Transverse colon (tissue), 4 donors: ENCODE measurements at regions not wholly inside any gene's neighbourhood (a gene's known extent, or its start where the extent isn't known, plus 50 kb on each side); places are given as distances from the start of the nearest gene placed in this dataset.

Source experiments
- DNase-seq: peaks from one replicate; pipeline ENCODE4 v3.0.0-alpha.2; 2019
- H3K27ac ChIP-seq, 4 donors: fragments of 200-600 bp; sonication (generic); 2 replicates each; pipeline ENCODE4 v1.5.1; 2016 to 2018; ENCODE audit warnings: inconsistent platforms in 4 of 4
- H3K27me3 ChIP-seq: fragments of 200-600 bp; sonication (generic); 2 replicates; pipeline ENCODE4 v1.5.1; 2017; ENCODE audit warnings: inconsistent platforms
- H3K36me3 ChIP-seq, 4 donors: fragments of 200-600 bp; sonication (generic); 2 replicates each; pipeline ENCODE4 v1.5.1; 2017 to 2019; ENCODE audit warnings: inconsistent platforms in 4 of 4
- H3K4me1 ChIP-seq, 4 donors: fragments of 200-600 bp; sonication (generic); 2 replicates each; pipeline ENCODE4 v1.5.1; 2017 to 2020; ENCODE audit warnings: inconsistent platforms in 4 of 4
- H3K4me3 ChIP-seq, 4 donors: fragments of 200-600 bp; sonication (generic); 1 replicate in 1 of 4; 2 replicates in 3 of 4; pipeline versions ENCODE4 v1.5.1 to v1.6.1; 2017 to 2019; ENCODE audit warnings: inconsistent platforms in 4 of 4
- H3K9me3 ChIP-seq, 2 donors: fragments of 200-600 bp; sonication (generic); 2 replicates each; pipeline ENCODE4 v1.5.1; 2017 to 2019; ENCODE audit warnings: inconsistent platforms in 2 of 2
- EP300 ChIP-seq: sonication (generic); formaldehyde crosslinking; IDR thresholded peaks from one replicate; pipeline ENCODE4 v1.6.1; 2017; ENCODE audit warnings: antibody characterized with exemption, low read depth
- POLR2A ChIP-seq: fragments of 450-650 bp; IDR thresholded peaks from one replicate; pipeline ENCODE4 v1.6.1; 2016; ENCODE audit warnings: antibody characterized with exemption, mild to moderate bottlenecking, moderate library complexity
- POLR2AphosphoS5 ChIP-seq, 3 donors: sonication (generic); formaldehyde crosslinking; IDR thresholded peaks; one replicate each; pipeline ENCODE4 v1.6.1; 2016; ENCODE audit warnings: antibody characterized with exemption in 3 of 3
- whole genome bisulfite sequencing, 2 donors: methylation state at CpG; one replicate each; pipeline ENCODE4 v1.1.5; 2018; ENCODE audit warnings: low coverage in 1 of 2; 5-methylcytosine and 5-hydroxymethylcytosine counted together
- in situ Hi-C, 4 donors: fragments of 200-750 bp; cut with MboI; loops; one replicate each; pipeline versions ENCODE4 v1.15.0 to v1.15.1; 2017; ENCODE audit warnings: low sequenced_read_pairs in 3 of 4, low pct_ligation_motif_present in 1 of 4, low pct_unique_long_range_greater_than_20kb in 1 of 4
- intact Hi-C: fragments of 100-400 bp; cut with DNase I; formaldehyde crosslinking; loops from one replicate; pipeline ENCODE4 v1.15.1; 2023; ENCODE audit warnings: low total_unique reads
- TF ChIP-seq, protein P1 (sequence below), 5 experiments: fragments of 200-600 bp in 3 of 5; fragments of 450-650 bp in 2 of 5; sonication (generic) in 3 of 5; IDR thresholded peaks; 1 replicate in 2 of 5; 2 replicates in 3 of 5; pipeline ENCODE4 v1.5.1; 2016 to 2017; ENCODE audit warnings: antibody characterized with exemption in 5 of 5, inconsistent platforms in 3 of 5, mild to moderate bottlenecking in 2 of 5, moderate library complexity in 1 of 5

DNA sequence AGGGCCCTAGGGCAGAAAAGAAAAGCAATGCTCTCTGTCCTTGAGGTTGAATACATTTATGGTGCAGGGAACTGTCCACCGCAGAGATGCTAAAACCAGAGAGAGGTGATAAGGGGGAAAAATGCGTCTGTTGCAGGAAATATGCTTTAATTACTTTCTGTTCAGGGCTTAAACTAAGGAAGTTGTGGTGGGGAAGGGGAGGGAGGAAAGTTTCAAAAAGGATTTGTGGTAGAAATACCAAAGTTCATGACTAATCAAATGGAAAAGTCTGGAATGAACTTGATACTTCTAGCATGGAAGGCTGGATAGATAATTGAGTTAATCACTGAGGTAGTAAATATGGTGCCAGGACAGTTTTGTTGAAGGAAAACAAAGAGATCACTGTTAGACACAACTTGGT, 99.0 kb downstream of the ASB9 start:
- H3K27me3 ChIP-seq, result no peaks in the 10 kb centered on the region
- no peak for TF ChIP-seq POLR2A
- no peak for TF ChIP-seq EP300
- TF ChIP-seq, protein P1, sequence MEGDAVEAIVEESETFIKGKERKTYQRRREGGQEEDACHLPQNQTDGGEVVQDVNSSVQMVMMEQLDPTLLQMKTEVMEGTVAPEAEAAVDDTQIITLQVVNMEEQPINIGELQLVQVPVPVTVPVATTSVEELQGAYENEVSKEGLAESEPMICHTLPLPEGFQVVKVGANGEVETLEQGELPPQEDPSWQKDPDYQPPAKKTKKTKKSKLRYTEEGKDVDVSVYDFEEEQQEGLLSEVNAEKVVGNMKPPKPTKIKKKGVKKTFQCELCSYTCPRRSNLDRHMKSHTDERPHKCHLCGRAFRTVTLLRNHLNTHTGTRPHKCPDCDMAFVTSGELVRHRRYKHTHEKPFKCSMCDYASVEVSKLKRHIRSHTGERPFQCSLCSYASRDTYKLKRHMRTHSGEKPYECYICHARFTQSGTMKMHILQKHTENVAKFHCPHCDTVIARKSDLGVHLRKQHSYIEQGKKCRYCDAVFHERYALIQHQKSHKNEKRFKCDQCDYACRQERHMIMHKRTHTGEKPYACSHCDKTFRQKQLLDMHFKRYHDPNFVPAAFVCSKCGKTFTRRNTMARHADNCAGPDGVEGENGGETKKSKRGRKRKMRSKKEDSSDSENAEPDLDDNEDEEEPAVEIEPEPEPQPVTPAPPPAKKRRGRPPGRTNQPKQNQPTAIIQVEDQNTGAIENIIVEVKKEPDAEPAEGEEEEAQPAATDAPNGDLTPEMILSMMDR (IDR thresholded peaks at IDR 0.05), result no peak
- no peak for TF ChIP-seq POLR2AphosphoS5 (IDR thresholded peaks at IDR 0.05)
- no peaks in the 10 kb centered on the region for H3K9me3 ChIP-seq
- no peaks in the 10 kb centered on the region for H3K4me1 ChIP-seq
- WGBS, 2 donors, result 55% methylated on average over 2 of the region's 2 CpGs; no CpG with 5 or more reads in 1 of the 2 donors
- H3K4me3 ChIP-seq, result no peak overlapping the region
- intact Hi-C loops (no loop called here), in situ Hi-C loops (no loop called here)
- no peak for DNase-seq
- H3K36me3 ChIP-seq, result no peaks in the 10 kb centered on the region
- no peak overlapping the region for H3K27ac ChIP-seq

GRCh38 chrX:15167826-15168225, 102.1 kb downstream of the ASB9 start:
- no peak for DNase-seq
- Histone ChIP-seq H3K4me1 (no peaks in the 10 kb centered on the region), H3K27me3 (no peaks in the 10 kb centered on the region), H3K4me3 (no peak overlapping the region), H3K9me3 (no peaks in the 10 kb centered on the region), H3K27ac (no peak overlapping the region), H3K36me3 (no peaks in the 10 kb centered on the region)
- TF ChIP-seq, protein P1 (IDR thresholded peaks at IDR 0.05), result no peak
- TF ChIP-seq POLR2AphosphoS5 (IDR thresholded peaks at IDR 0.05), result no peak
- TF ChIP-seq EP300, result no peak
- TF ChIP-seq POLR2A, result no peak
- intact Hi-C loops, result no loop called here
- in situ Hi-C loops, result no loop called here
- WGBS, 2 donors, result 91 to 100% methylated on average over 1 to 3 of the region's 3 CpGs

GRCh38 chrX:15165832-15166231, 104.1 kb downstream of the ASB9 start:
- TF ChIP-seq, protein P1 (IDR thresholded peaks at IDR 0.05), result no peak
- TF ChIP-seq POLR2A (no peak), POLR2AphosphoS5 (IDR thresholded peaks at IDR 0.05) (no peak), EP300 (no peak)
- Histone ChIP-seq H3K27me3 (no peaks in the 10 kb centered on the region), H3K27ac (no peak overlapping the region), H3K9me3 (no peaks in the 10 kb centered on the region), H3K4me1 (no peaks in the 10 kb centered on the region), H3K36me3 (no peaks in the 10 kb centered on the region), H3K4me3 (no peak overlapping the region)
- intact Hi-C loops (no loop called here), in situ Hi-C loops (no loop called here)
- DNase-seq, result no peak
- 75 to 100% methylated on average over 3 to 4 of the region's 4 CpGs for WGBS, 2 donors

DNA sequence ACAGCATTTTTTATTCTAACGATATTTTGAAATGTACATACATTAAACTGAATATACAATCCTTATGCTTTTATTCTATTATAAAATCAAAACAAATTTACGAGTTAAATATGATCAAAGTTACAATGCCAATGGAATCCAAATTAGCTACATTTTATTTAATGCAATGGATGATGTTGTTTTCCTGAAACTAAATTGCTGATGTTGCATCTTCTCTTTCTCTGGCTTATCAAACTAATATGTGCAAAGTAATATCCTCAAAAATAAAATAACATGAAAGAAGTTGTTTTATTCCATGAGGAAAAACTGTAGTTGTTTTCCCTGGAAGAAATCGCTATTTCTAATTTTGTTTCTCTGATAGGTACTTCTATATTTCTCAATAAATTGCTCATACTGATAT, 106.8 kb downstream of the ASB9 start:
- intact Hi-C loops, result no loop called here
- Histone ChIP-seq H3K9me3 (no peaks in the 10 kb centered on the region), H3K4me3 (no peak overlapping the region), H3K36me3 (no peaks in the 10 kb centered on the region), H3K27ac (no peak overlapping the region), H3K4me1 (no peaks in the 10 kb centered on the region), H3K27me3 (no peaks in the 10 kb centered on the region)
- in situ Hi-C loops, result no loop called here
- no peak for DNase-seq
- TF ChIP-seq POLR2A (no peak), POLR2AphosphoS5 (IDR thresholded peaks at IDR 0.05) (no peak), EP300 (no peak)
- TF ChIP-seq, protein P1 (IDR thresholded peaks at IDR 0.05), result no peak
- 72 to 100% methylated on average over 3 of the region's 3 CpGs for WGBS, 2 donors
